IMR-90 (cell line): ENCODE measurements at regions not wholly inside any gene's neighbourhood (a gene's known extent, or its start where the extent isn't known, plus 50 kb on each side); places are given as distances from the start of the nearest gene placed in this dataset.

Experiments
- ATAC-seq: fragments of 200-7000 bp; cut with Tn5 transposase; 2 replicates; pipeline ENCODE4 v1.9.1; 2020; ENCODE audit warnings: low read depth, mild to moderate bottlenecking, moderate library complexity
- BruUV-seq: library from RNA; stranded (reverse); fragments of 400-500 nt; replicated peaks from 2 replicates; lab custom pipeline; 2021; lab: Mats Ljungman, UMichigan
- CTCF ChIA-PET: fragments of 300-600 bp; formaldehyde crosslinking; extraction: SDS; loops from one replicate; lab custom pipeline; 2021; ENCODE audit warnings: antibody characterized with exemption; lab: Yijun Ruan, JAX
- POLR2A ChIA-PET: fragments of 300-600 bp; sonication (Branson Sonifier 250); formaldehyde crosslinking; loops from one replicate; lab custom pipeline; 2022; ENCODE audit warnings: antibody characterized with exemption; ENCODE audit not compliant: unreplicated experiment; lab: Charles Lee
- DNase-seq: peaks from one replicate; pipeline ENCODE4 v3.0.0; 2013
- H2AFZ ChIP-seq: replicated peaks from 2 replicates; pipeline ENCODE3; 2013; ENCODE audit warnings: low read length, mild to moderate bottlenecking; ENCODE audit not compliant: poor library complexity
- H2AK5ac ChIP-seq: 2 replicates; pipeline ENCODE4 v1.6.1; 2013; ENCODE audit warnings: low read depth, low read length, inconsistent platforms
- H2AK9ac ChIP-seq: replicated peaks from 2 replicates; pipeline ENCODE3; 2013; ENCODE audit warnings: mild to moderate bottlenecking, low read depth, low read length, moderate library complexity; ENCODE audit not compliant: poor library complexity
- H2BK120ac ChIP-seq: 2 replicates; pipeline ENCODE4 v1.6.1; 2013; ENCODE audit warnings: low read depth, low read length, inconsistent platforms
- H2BK15ac ChIP-seq: 3 replicates; pipeline ENCODE4 v1.6.1; 2013; ENCODE audit warnings: low read depth, low read length, inconsistent platforms
- H2BK20ac ChIP-seq: 2 replicates; pipeline ENCODE4 v1.6.1; 2013; ENCODE audit warnings: low read depth, mild to moderate bottlenecking, inconsistent platforms, low read length, moderate library complexity
- H2BK5ac ChIP-seq: 2 replicates; pipeline ENCODE4 v1.6.1; 2013; ENCODE audit warnings: mild to moderate bottlenecking, low read depth, low read length, inconsistent platforms; ENCODE audit not compliant: poor library complexity, severe bottlenecking
- H3K14ac ChIP-seq: replicated peaks from 2 replicates; pipeline ENCODE4 v1.6.1; 2013; ENCODE audit warnings: low read depth, low read length, inconsistent platforms
- H3K18ac ChIP-seq: 2 replicates; pipeline ENCODE4 v1.6.1; 2013; ENCODE audit warnings: low read depth, low read length, control low read depth
- H3K23ac ChIP-seq: 2 replicates; pipeline ENCODE4 v1.6.1; 2013; ENCODE audit warnings: low read depth, low read length, inconsistent platforms
- H3K27ac ChIP-seq: 2 replicates; pipeline ENCODE4 v1.5.1; 2013; ENCODE audit warnings: mild to moderate bottlenecking, control low read depth, low read length; ENCODE audit not compliant: insufficient read depth
- H3K27me3 ChIP-seq: 2 replicates; pipeline ENCODE4 v1.6.1; 2013; ENCODE audit warnings: low read length; ENCODE audit not compliant: control insufficient read depth, insufficient read depth
- H3K36me3 ChIP-seq: 2 replicates; pipeline ENCODE4 v1.6.1; 2013; ENCODE audit warnings: low read length, mixed read lengths; ENCODE audit not compliant: control insufficient read depth, insufficient read depth
- H3K4ac ChIP-seq: 2 replicates; pipeline ENCODE4 v1.6.1; 2013; ENCODE audit warnings: low read depth, low read length, inconsistent platforms
- H3K4me1 ChIP-seq: 2 replicates; pipeline ENCODE4 v1.6.1; 2013; ENCODE audit warnings: low read length, mixed read lengths; ENCODE audit not compliant: control insufficient read depth, insufficient read depth
- H3K4me2 ChIP-seq: 2 replicates; pipeline ENCODE4 v1.6.1; 2013; ENCODE audit warnings: low read depth, mild to moderate bottlenecking, control low read depth, low read length, moderate library complexity
- H3K4me3 ChIP-seq: 2 replicates; pipeline ENCODE4 v1.5.1; 2013; ENCODE audit warnings: low read depth, mild to moderate bottlenecking, control low read depth, low read length, moderate library complexity; ENCODE audit not compliant: insufficient read depth
- H3K56ac ChIP-seq: 2 replicates; pipeline ENCODE4 v1.6.1; 2013; ENCODE audit warnings: low read length, inconsistent platforms; ENCODE audit not compliant: insufficient read depth; ENCODE audit errors: extremely low read depth
- H3K79me1 ChIP-seq, 2 experiments: 2 replicates each; pipeline ENCODE4 v1.6.1; 2013; ENCODE audit warnings: low read length in 2 of 2, inconsistent platforms in 1 of 2, low read depth in 1 of 2
- H3K9ac ChIP-seq: 2 replicates; pipeline ENCODE4 v1.6.1; 2013; ENCODE audit warnings: low read depth, low read length, control low read depth
- H3K9me1 ChIP-seq: 2 replicates; pipeline ENCODE4 v1.6.1; 2013; ENCODE audit warnings: low read length, inconsistent platforms; ENCODE audit not compliant: insufficient read depth
- H3K9me3 ChIP-seq: 2 replicates; pipeline ENCODE4 v1.6.1; 2013; ENCODE audit warnings: low read length; ENCODE audit not compliant: control insufficient read depth, insufficient read depth
- H4K20me1 ChIP-seq: 2 replicates; pipeline ENCODE4 v1.6.1; 2013; ENCODE audit warnings: low read length, inconsistent platforms; ENCODE audit not compliant: insufficient read depth
- H4K5ac ChIP-seq: 2 replicates; pipeline ENCODE4 v1.6.1; 2013; ENCODE audit warnings: mild to moderate bottlenecking, low read depth, low read length, control low read depth
- H4K8ac ChIP-seq, 2 experiments: 2 replicates each; pipeline ENCODE4 v1.6.1; 2013; ENCODE audit warnings: low read depth in 2 of 2, low read length in 2 of 2, control low read depth in 1 of 2, inconsistent platforms in 1 of 2
- H4K91ac ChIP-seq: 2 replicates; pipeline ENCODE4 v1.6.1; 2013; ENCODE audit warnings: low read depth, low read length, inconsistent platforms; ENCODE audit not compliant: insufficient read depth
- BHLHE40 ChIP-seq: fragments of 150-350 bp; IDR thresholded peaks from 2 replicates; pipeline ENCODE4 v1.6.1; 2016; ENCODE audit warnings: mild to moderate bottlenecking, low read depth, low read length
- CEBPB ChIP-seq: IDR thresholded peaks from 2 replicates; pipeline ENCODE4 v1.6.1; 2012; ENCODE audit warnings: low read depth, low read length, improper control_type of control experiment
- CHD1 ChIP-seq: IDR thresholded peaks from 2 replicates; pipeline ENCODE4 v1.6.1; 2012; ENCODE audit warnings: low read depth, low read length, improper control_type of control experiment
- ELK1 ChIP-seq: fragments of 150-350 bp; IDR thresholded peaks from 2 replicates; pipeline ENCODE4 v1.6.1; 2016; ENCODE audit warnings: low read depth, mild to moderate bottlenecking, low read length, moderate library complexity, borderline replicate concordance
- FOS ChIP-seq: fragments of 150-350 bp; IDR thresholded peaks from 2 replicates; pipeline ENCODE4 v1.6.1; 2016; ENCODE audit warnings: low read depth, low read length
- MAFK ChIP-seq: IDR thresholded peaks from 2 replicates; pipeline ENCODE4 v1.6.1; 2012; ENCODE audit warnings: low read depth, low read length, improper control_type of control experiment
- MAZ ChIP-seq: IDR thresholded peaks from 2 replicates; pipeline ENCODE4 v1.6.1; 2012; ENCODE audit warnings: low read depth, mild to moderate bottlenecking, low read length, improper control_type of control experiment, moderate library complexity, borderline replicate concordance
- MXI1 ChIP-seq: IDR thresholded peaks from 2 replicates; pipeline ENCODE4 v1.6.1; 2012; ENCODE audit warnings: low read depth, mild to moderate bottlenecking, low read length, moderate library complexity, borderline replicate concordance
- NFE2L2 ChIP-seq: fragments of 150-350 bp; IDR thresholded peaks from 2 replicates; pipeline ENCODE4 v1.6.1; 2016; ENCODE audit warnings: low read depth, mild to moderate bottlenecking, low read length
- POLR2A ChIP-seq: IDR thresholded peaks from 2 replicates; pipeline ENCODE4 v1.6.1; 2012; ENCODE audit warnings: mild to moderate bottlenecking, low read depth, low read length
- RAD21 ChIP-seq: IDR thresholded peaks from 2 replicates; pipeline ENCODE4 v1.6.1; 2012; ENCODE audit warnings: low read length, improper control_type of control experiment
- RCOR1 ChIP-seq: IDR thresholded peaks from 2 replicates; pipeline ENCODE4 v1.6.1; 2012; ENCODE audit warnings: mild to moderate bottlenecking, low read length, improper control_type of control experiment; ENCODE audit not compliant: insufficient replicate concordance
- RFX5 ChIP-seq: IDR thresholded peaks from 2 replicates; pipeline ENCODE4 v1.8.0; 2012; ENCODE audit warnings: low read depth, mild to moderate bottlenecking, low read length, moderate library complexity
- SMC3 ChIP-seq: fragments of 150-350 bp; IDR thresholded peaks from 2 replicates; pipeline ENCODE4 v1.6.1; 2016; ENCODE audit warnings: low read depth, mild to moderate bottlenecking, antibody characterized with exemption, low read length, moderate library complexity
- USF2 ChIP-seq: fragments of 150-350 bp; IDR thresholded peaks from 2 replicates; pipeline ENCODE4 v1.6.1; 2017; ENCODE audit warnings: mild to moderate bottlenecking, antibody characterized with exemption, low read length, low read depth
- dilution Hi-C: fragments of 300-500 bp; cut with HindIII; formaldehyde crosslinking; loops from one replicate; pipeline ENCODE4 v1.14.3; 2018; ENCODE audit warnings: low sequenced_read_pairs; ENCODE audit not compliant: unreplicated experiment
- in situ Hi-C: fragments of 300-500 bp; cut with MboI; formaldehyde crosslinking; loops from 3 replicates; pipeline ENCODE4 v1.14.3; 2019; ENCODE audit warnings: low sequenced_read_pairs, inconsistent platforms, mixed read lengths
- intact Hi-C: fragments of 100-400 bp; cut with micrococcal nuclease; formaldehyde crosslinking; loops from 2 replicates; pipeline ENCODE4 v1.10.0; 2022
- TF ChIP-seq, protein P1 (sequence below): conservative IDR thresholded peaks from 2 replicates; pipeline ENCODE4 v1.5.1; 2012; ENCODE audit warnings: mild to moderate bottlenecking, low read depth, low read length, improper control_type of control experiment

GRCh38 chr3:164890061-164890460, 188.2 kb downstream of the SI start:
- no peak overlapping the region for H2BK15ac ChIP-seq
- peaks cover 20% of the 10 kb centered on the region for H3K9me3 ChIP-seq
- H3K36me3 ChIP-seq: no peaks in the 10 kb centered on the region
- no peaks in the 10 kb centered on the region for H3K9me1 ChIP-seq
- H4K8ac ChIP-seq: no peak overlapping the region
- no peak overlapping the region for H2BK20ac ChIP-seq
- H2AFZ ChIP-seq: no peak overlapping the region
- no peak overlapping the region for H3K4me3 ChIP-seq
- TF ChIP-seq NFE2L2 (no peak), POLR2A (no peak), MXI1 (no peak), CHD1 (no peak), ELK1 (no peak), FOS (no peak), MAFK (no peak), RCOR1 (no peak), USF2 (no peak), RAD21 (no peak), MAZ (no peak), RFX5 (no peak), CEBPB (no peak), BHLHE40 (no peak), SMC3 (no peak)
- TF ChIP-seq, protein P1, sequence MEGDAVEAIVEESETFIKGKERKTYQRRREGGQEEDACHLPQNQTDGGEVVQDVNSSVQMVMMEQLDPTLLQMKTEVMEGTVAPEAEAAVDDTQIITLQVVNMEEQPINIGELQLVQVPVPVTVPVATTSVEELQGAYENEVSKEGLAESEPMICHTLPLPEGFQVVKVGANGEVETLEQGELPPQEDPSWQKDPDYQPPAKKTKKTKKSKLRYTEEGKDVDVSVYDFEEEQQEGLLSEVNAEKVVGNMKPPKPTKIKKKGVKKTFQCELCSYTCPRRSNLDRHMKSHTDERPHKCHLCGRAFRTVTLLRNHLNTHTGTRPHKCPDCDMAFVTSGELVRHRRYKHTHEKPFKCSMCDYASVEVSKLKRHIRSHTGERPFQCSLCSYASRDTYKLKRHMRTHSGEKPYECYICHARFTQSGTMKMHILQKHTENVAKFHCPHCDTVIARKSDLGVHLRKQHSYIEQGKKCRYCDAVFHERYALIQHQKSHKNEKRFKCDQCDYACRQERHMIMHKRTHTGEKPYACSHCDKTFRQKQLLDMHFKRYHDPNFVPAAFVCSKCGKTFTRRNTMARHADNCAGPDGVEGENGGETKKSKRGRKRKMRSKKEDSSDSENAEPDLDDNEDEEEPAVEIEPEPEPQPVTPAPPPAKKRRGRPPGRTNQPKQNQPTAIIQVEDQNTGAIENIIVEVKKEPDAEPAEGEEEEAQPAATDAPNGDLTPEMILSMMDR: no peak
- H3K79me1 ChIP-seq: no peaks in the 10 kb centered on the region
- H3K18ac ChIP-seq: no peak overlapping the region
- H2BK120ac ChIP-seq: no peak overlapping the region
- H3K56ac ChIP-seq: no peak overlapping the region
- no peak overlapping the region for H3K4ac ChIP-seq
- ChIA-PET POLR2A (no interaction called here), CTCF (no interaction called here)
- no peaks in the 10 kb centered on the region for H3K27me3 ChIP-seq
- no peak overlapping the region for H4K5ac ChIP-seq
- no peak overlapping the region for H3K14ac ChIP-seq
- DNase-seq: no peak
- no peak overlapping the region for H2AK9ac ChIP-seq
- H2AK5ac ChIP-seq: no peak overlapping the region
- no peak for ATAC-seq
- intact Hi-C loops (no loop called here), in situ Hi-C loops (no loop called here), dilution Hi-C loops (no loop called here)
- H3K23ac ChIP-seq: no peak overlapping the region
- no peak overlapping the region for H3K4me2 ChIP-seq
- H3K27ac ChIP-seq: no peak overlapping the region
- BruUV-seq: no TSS peak
- no peak overlapping the region for H3K9ac ChIP-seq
- no peak overlapping the region for H4K91ac ChIP-seq
- no peaks in the 10 kb centered on the region for H3K4me1 ChIP-seq
- H2BK5ac ChIP-seq: no peak overlapping the region
- no peaks in the 10 kb centered on the region for H4K20me1 ChIP-seq
